ENCODE measurements at regions not wholly inside any gene's neighbourhood (a gene's known extent, or its start where the extent isn't known, plus 50 kb on each side); places are given as distances from the start of the nearest gene placed in this dataset.

GRCh38 chr21:38175306-38175705 is 81.5 kb upstream of the KCNJ15 start:
- DNase-seq (ENCODE audit: low spot score): no peak
- ATAC-seq (ENCODE audit: low FRiP score): no peak
- TF ChIP-seq CTCF (IDR thresholded peaks at IDR 0.05): no peak

- ATAC-seq (ENCODE audit: low FRiP score) (no peak), DNase-seq (ENCODE audit: low spot score) (no peak)
- TF ChIP-seq CTCF (IDR thresholded peaks at IDR 0.05): no peak
Measured at GRCh38 chr21:38177919-38178652, 78.7 kb upstream of the KCNJ15 start.

- no peak for ATAC-seq (ENCODE audit: low FRiP score)
- TF ChIP-seq CTCF (IDR thresholded peaks at IDR 0.05): no peak
- DNase-seq (ENCODE audit: low spot score): no peak
Measured at GRCh38 chr21:38178653-38179470, 77.9 kb upstream of the KCNJ15 start.

GRCh38 chr21:38179511-38179910 is 77.3 kb upstream of the KCNJ15 start:
- DNase-seq (ENCODE audit: low spot score) (no peak), ATAC-seq (ENCODE audit: low FRiP score) (no peak)
- no peak for TF ChIP-seq CTCF (IDR thresholded peaks at IDR 0.05)

- DNase-seq (ENCODE audit: low spot score) (no peak), ATAC-seq (ENCODE audit: low FRiP score) (no peak)
- TF ChIP-seq CTCF (IDR thresholded peaks at IDR 0.05): no peak
Measured at GRCh38 chr21:38181096-38181495, 75.7 kb upstream of the KCNJ15 start.

GRCh38 chr21:38182370-38182985 is 74.3 kb upstream of the KCNJ15 start:
- no peak for TF ChIP-seq CTCF (IDR thresholded peaks at IDR 0.05)
- ATAC-seq (ENCODE audit: low FRiP score): no peak
- DNase-seq (ENCODE audit: low spot score): no peak
